Astrocyte (in vitro differentiated cells and primary cell): ENCODE measurements at regions not wholly inside any gene's neighbourhood (a gene's known extent, or its start where the extent isn't known, plus 50 kb on each side); places are given as distances from the start of the nearest gene placed in this dataset.

Experiments
- DNase-seq: peaks from one replicate; pipeline ENCODE4 v3.0.0-alpha.2; 2010; ENCODE audit warnings: low read depth
- FAIRE-seq: peaks from 2 replicates; lab custom pipeline; 2011; peaks lifted over from hg19 to GRCh38; lab: Jason Lieb, UNC
- H2AFZ ChIP-seq: 2 replicates; pipeline ENCODE4 v1.6.0; 2012; ENCODE audit warnings: low read depth, low read length, inconsistent platforms
- H3K27ac ChIP-seq: 2 replicates; pipeline ENCODE4 v1.5.1; 2011; ENCODE audit warnings: low read depth, low read length, inconsistent platforms
- H3K27me3 ChIP-seq: 2 replicates; pipeline ENCODE4 v1.6.0; 2011; ENCODE audit warnings: low read length, inconsistent platforms; ENCODE audit not compliant: insufficient read depth
- H3K36me3 ChIP-seq: 2 replicates; pipeline ENCODE4 v1.5.1; 2011; ENCODE audit warnings: low read length, inconsistent platforms; ENCODE audit not compliant: insufficient read depth
- H3K4me1 ChIP-seq: 2 replicates; pipeline ENCODE4 v1.5.1; 2011; ENCODE audit warnings: low read length, inconsistent platforms; ENCODE audit not compliant: insufficient read depth
- H3K4me2 ChIP-seq: 2 replicates; pipeline ENCODE4 v1.6.0; 2012; ENCODE audit warnings: low read length, inconsistent platforms
- H3K4me3 ChIP-seq: 2 replicates; pipeline ENCODE4 v1.5.1; 2011; ENCODE audit warnings: low read depth, mild to moderate bottlenecking, low read length, inconsistent platforms; ENCODE audit not compliant: insufficient read depth
- H3K79me2 ChIP-seq: 2 replicates; pipeline ENCODE4 v1.6.0; 2012; ENCODE audit warnings: mild to moderate bottlenecking, low read length, inconsistent platforms; ENCODE audit not compliant: insufficient read depth
- H3K9ac ChIP-seq: 2 replicates; pipeline ENCODE4 v1.6.0; 2012; ENCODE audit warnings: mild to moderate bottlenecking, low read length, inconsistent platforms
- H3K9me3 ChIP-seq: 2 replicates; pipeline ENCODE4 v1.5.1; 2012; ENCODE audit warnings: low read depth, mild to moderate bottlenecking, low read length, inconsistent platforms; ENCODE audit not compliant: insufficient read depth
- H4K20me1 ChIP-seq: 2 replicates; pipeline ENCODE4 v1.6.0; 2012; ENCODE audit warnings: low read length, inconsistent platforms; ENCODE audit not compliant: insufficient read depth
- H3K27ac Mint-ChIP-seq: one replicate; pipeline ENCODE4 v1.8.0; 2021; ENCODE audit warnings: mild to moderate bottlenecking, mixed read lengths; ENCODE audit not compliant: unreplicated experiment
- H3K27me3 Mint-ChIP-seq: one replicate; pipeline ENCODE4 v1.8.0; 2021; ENCODE audit warnings: low read depth, mixed read lengths; ENCODE audit not compliant: unreplicated experiment
- H3K36me3 Mint-ChIP-seq: one replicate; pipeline ENCODE4 v1.8.0; 2021; ENCODE audit warnings: low read depth, mixed read lengths; ENCODE audit not compliant: unreplicated experiment
- H3K4me1 Mint-ChIP-seq: one replicate; pipeline ENCODE4 v1.8.0; 2021; ENCODE audit warnings: low read depth, mixed read lengths; ENCODE audit not compliant: unreplicated experiment
- H3K4me3 Mint-ChIP-seq: one replicate; pipeline ENCODE4 v1.8.0; 2021; ENCODE audit warnings: mild to moderate bottlenecking, moderate library complexity, mixed read lengths; ENCODE audit not compliant: unreplicated experiment
- H3K9me3 Mint-ChIP-seq: one replicate; pipeline ENCODE4 v1.8.0; 2021; ENCODE audit warnings: mild to moderate bottlenecking, mixed read lengths; ENCODE audit not compliant: unreplicated experiment
- EZH2 ChIP-seq: IDR thresholded peaks from 2 replicates; pipeline ENCODE4 v1.6.1; 2012; ENCODE audit warnings: mild to moderate bottlenecking, low read length, inconsistent platforms; ENCODE audit not compliant: insufficient read depth
- TF ChIP-seq, protein P1 (sequence below): IDR thresholded peaks from 2 replicates; pipeline ENCODE4 v1.5.1; 2011; ENCODE audit warnings: low read depth, mild to moderate bottlenecking, inconsistent platforms, low read length, moderate library complexity; ENCODE audit not compliant: insufficient read depth

DNA sequence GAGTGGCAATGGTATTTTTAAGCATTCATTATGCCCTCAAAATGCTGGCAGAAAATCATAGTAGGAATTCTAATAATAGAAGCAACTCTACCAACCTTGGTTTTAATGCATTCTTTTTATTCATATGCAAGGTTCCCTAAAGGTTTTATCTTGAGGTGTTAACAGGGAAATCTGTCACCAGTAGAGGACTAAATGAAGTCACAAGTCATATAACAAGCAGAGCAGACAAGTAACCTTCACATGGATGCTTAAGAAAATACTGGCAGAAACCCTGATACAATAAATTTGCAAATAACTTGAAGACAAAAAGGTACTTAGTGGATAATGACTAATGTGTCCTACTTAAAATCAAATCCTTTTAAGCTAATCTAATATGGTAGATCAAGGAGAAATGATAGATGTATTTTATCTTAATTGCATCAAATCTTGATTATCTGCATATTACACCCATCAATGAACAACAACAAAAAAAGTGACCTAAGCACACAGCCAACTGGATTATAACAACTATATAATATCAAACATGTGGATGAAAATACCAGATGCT, 73.3 kb downstream of the RFC3 start:
- H3K27me3 Mint-ChIP-seq = no peaks in the 10 kb centered on the region
- H3K4me3 ChIP-seq = no peak overlapping the region
- H3K4me3 Mint-ChIP-seq = no peak overlapping the region
- H4K20me1 ChIP-seq = no peaks in the 10 kb centered on the region
- no peaks in the 10 kb centered on the region for H3K4me1 ChIP-seq
- H3K9me3 ChIP-seq = peaks cover 4% of the 10 kb centered on the region
- H3K27ac ChIP-seq = no peak overlapping the region
- H3K36me3 Mint-ChIP-seq = no peaks in the 10 kb centered on the region
- peaks cover 4% of the 10 kb centered on the region for H3K9me3 Mint-ChIP-seq
- no peaks in the 10 kb centered on the region for H3K79me2 ChIP-seq
- H3K9ac ChIP-seq = no peak overlapping the region
- H3K27me3 ChIP-seq = no peaks in the 10 kb centered on the region
- no peak for FAIRE-seq
- TF ChIP-seq EZH2 = no peak
- TF ChIP-seq, protein P1, sequence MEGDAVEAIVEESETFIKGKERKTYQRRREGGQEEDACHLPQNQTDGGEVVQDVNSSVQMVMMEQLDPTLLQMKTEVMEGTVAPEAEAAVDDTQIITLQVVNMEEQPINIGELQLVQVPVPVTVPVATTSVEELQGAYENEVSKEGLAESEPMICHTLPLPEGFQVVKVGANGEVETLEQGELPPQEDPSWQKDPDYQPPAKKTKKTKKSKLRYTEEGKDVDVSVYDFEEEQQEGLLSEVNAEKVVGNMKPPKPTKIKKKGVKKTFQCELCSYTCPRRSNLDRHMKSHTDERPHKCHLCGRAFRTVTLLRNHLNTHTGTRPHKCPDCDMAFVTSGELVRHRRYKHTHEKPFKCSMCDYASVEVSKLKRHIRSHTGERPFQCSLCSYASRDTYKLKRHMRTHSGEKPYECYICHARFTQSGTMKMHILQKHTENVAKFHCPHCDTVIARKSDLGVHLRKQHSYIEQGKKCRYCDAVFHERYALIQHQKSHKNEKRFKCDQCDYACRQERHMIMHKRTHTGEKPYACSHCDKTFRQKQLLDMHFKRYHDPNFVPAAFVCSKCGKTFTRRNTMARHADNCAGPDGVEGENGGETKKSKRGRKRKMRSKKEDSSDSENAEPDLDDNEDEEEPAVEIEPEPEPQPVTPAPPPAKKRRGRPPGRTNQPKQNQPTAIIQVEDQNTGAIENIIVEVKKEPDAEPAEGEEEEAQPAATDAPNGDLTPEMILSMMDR = no peak
- no peak overlapping the region for H2AFZ ChIP-seq
- no peaks in the 10 kb centered on the region for H3K36me3 ChIP-seq
- H3K4me2 ChIP-seq = no peak overlapping the region
- DNase-seq = no peak
- no peaks in the 10 kb centered on the region for H3K4me1 Mint-ChIP-seq
- H3K27ac Mint-ChIP-seq = no peak overlapping the region

DNA sequence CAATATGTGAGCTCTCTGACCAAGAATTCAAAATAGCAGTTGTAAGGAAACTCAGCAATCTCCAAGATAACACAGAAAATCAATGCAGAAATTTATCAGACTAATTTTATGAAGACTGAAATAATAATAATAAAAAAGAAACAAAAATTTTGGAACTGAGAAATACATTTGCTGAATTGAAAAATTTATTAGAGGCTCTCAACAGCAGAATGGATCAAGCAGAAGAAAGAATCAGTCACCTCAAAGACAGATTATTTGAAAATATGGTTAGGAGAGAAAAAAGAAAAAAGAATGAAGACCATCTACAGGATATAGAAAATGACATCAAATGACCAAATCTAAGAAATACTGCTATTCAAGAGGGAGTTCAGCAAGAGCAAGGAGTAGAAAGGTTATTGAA, 75.6 kb downstream of the RFC3 start:
- Histone ChIP-seq H4K20me1 (no peaks in the 10 kb centered on the region), H3K79me2 (no peaks in the 10 kb centered on the region), H3K9me3 (peaks cover 4% of the 10 kb centered on the region), H3K27ac (no peak overlapping the region), H3K4me2 (no peak overlapping the region), H3K36me3 (no peaks in the 10 kb centered on the region), H3K4me1 (no peaks in the 10 kb centered on the region), H3K9ac (no peak overlapping the region), H3K4me3 (no peak overlapping the region), H3K27me3 (no peaks in the 10 kb centered on the region), H2AFZ (no peak overlapping the region)
- no peak for FAIRE-seq
- TF ChIP-seq EZH2 = no peak
- TF ChIP-seq, protein P1 = no peak
- no peak overlapping the region for H3K27ac Mint-ChIP-seq
- no peaks in the 10 kb centered on the region for H3K4me1 Mint-ChIP-seq
- peaks cover 8% of the 10 kb centered on the region for H3K9me3 Mint-ChIP-seq
- no peaks in the 10 kb centered on the region for H3K27me3 Mint-ChIP-seq
- H3K4me3 Mint-ChIP-seq = no peak overlapping the region
- H3K36me3 Mint-ChIP-seq = no peaks in the 10 kb centered on the region
- no peak for DNase-seq

DNA sequence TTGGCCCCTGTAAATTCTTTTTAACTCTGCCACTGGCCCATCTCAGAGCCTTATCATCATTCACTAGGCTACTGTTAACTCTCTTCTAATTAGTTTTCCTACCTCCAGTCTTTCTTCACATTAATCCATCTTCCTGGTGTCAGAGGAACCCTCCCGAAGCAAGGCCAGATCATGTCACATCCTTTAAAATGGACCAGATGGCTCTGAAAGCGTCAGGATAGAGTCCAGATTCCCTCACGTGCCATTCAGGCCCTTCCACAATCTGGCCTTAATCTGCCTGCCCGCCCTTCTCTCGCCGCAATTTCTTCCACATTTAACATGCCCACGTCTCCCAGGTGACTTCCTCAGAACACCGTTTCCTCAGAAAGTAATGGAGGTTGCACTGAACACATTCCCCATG, 86.5 kb downstream of the RFC3 start:
- no peaks in the 10 kb centered on the region for H3K9me3 ChIP-seq
- no peaks in the 10 kb centered on the region for H3K36me3 Mint-ChIP-seq
- no peaks in the 10 kb centered on the region for H3K4me1 ChIP-seq
- H3K4me3 Mint-ChIP-seq = no peak overlapping the region
- H3K9me3 Mint-ChIP-seq = no peaks in the 10 kb centered on the region
- H3K4me1 Mint-ChIP-seq = no peaks in the 10 kb centered on the region
- no peaks in the 10 kb centered on the region for H3K79me2 ChIP-seq
- no peak overlapping the region for H3K9ac ChIP-seq
- no peaks in the 10 kb centered on the region for H3K36me3 ChIP-seq
- FAIRE-seq (no peak), DNase-seq (no peak)
- H3K4me2 ChIP-seq = no peak overlapping the region
- no peak overlapping the region for H3K4me3 ChIP-seq
- no peak overlapping the region for H3K27ac ChIP-seq
- no peak overlapping the region for H3K27ac Mint-ChIP-seq
- H3K27me3 Mint-ChIP-seq = no peaks in the 10 kb centered on the region
- no peaks in the 10 kb centered on the region for H4K20me1 ChIP-seq
- H3K27me3 ChIP-seq = no peaks in the 10 kb centered on the region
- no peak overlapping the region for H2AFZ ChIP-seq
- TF ChIP-seq EZH2 = no peak
- TF ChIP-seq, protein P1 = no peak
